GM21576 (cell line): ENCODE measurements at regions not wholly inside any gene's neighbourhood (a gene's known extent, or its start where the extent isn't known, plus 50 kb on each side); places are given as distances from the start of the nearest gene placed in this dataset.

Source experiments
- ATAC-seq: cut with Tn5 transposase; IDR thresholded peaks from one replicate; pipeline ENCODE4 v1.9.1; 2021; ENCODE audit warnings: mild to moderate bottlenecking, moderate library complexity; ENCODE audit not compliant: unreplicated experiment

- ATAC-seq, result no peak
These were observed 686.2 kb downstream of the ADGRL2 start for GRCh38 chr1:82486969-82487368.

GRCh38 chr1:82486468-82486867 is 685.7 kb downstream of the ADGRL2 start:
- no peak for ATAC-seq

GRCh38 chr1:82485591-82486369 is 685.0 kb downstream of the ADGRL2 start:
- ATAC-seq, result no peak

DNA sequence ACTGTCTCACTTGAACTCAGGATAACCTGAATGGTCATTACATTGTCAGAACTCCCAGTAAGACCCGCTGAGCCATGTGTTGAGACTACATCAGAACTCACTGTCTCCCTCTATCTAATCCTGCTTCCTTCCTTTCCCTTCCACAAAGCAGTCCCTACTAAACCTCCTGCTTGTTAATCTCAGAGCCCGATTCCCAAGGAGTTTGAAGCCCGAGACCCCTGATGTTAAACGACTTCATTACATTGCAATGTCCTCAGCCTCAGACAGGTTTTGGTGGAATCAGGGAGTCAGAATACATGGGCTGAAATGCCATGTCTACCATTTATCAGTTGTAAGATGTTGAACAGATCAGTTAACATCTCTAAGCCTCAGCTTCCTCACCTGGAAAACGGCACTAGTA is 682.4 kb downstream of the ADGRL2 start:
- no peak for ATAC-seq

DNA sequence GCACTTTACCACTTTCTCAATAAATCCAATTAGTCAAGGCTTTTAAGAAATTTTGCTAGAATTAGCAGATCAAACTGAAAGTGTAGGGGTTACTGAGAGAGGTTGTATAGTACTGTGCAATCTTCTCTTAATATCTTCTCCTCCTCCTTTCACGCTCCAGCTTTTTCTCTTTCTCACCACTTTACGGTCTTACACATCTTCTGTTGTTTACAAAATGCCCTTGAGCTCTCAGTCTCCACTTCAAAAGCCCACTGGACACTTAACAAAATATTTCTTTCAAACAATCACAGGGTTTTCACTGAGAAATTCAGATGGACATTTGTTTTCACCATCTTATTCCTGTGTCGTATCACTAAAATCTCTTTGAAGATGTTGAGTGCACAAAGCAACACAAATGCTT is 678.2 kb downstream of the ADGRL2 start:
- no peak for ATAC-seq

GRCh38 chr1:82472489-82473131 is 671.9 kb downstream of the ADGRL2 start:
- no peak for ATAC-seq

GRCh38 chr1:82466891-82467290 is 666.2 kb downstream of the ADGRL2 start:
- no peak for ATAC-seq

DNA sequence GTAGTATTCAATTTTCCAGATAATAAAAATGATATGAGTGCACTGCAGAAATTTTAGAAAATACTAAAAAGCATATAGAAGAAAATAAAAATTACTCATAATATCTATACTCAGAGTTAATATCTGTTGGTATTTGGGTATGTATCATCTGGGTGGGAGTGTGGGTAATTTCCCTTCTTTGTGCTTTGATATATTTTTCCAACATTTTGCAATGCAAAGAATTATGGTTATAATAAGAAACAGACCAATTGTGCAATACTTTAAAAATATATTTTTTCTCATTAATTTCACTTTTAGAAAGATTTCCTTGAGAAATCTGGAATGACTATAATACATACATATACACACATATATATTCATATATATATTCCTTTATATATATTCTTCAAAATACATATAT is 665.7 kb downstream of the ADGRL2 start:
- ATAC-seq, result no peak

DNA sequence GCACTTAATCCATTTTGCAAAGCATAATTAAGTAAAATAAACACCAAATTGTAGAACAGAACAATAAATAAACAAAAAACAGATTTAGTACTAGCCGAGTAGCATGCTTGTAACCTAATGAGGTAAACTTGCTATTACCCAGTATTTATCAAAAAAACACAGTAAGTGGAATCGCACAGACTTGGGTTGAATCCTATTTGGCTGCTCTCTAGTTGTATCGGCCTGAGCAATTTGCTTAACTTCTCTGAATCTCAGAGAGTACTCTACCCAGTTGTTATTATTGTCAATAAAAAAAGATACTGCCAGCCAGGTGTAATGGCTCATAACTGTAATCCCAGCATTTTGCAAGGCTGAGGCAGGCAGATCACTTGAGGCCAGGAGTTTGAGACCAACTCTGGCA is 664.3 kb downstream of the ADGRL2 start:
- ATAC-seq, result no peak

- ATAC-seq, result no peak
These were observed 663.7 kb downstream of the ADGRL2 start for GRCh38 chr1:82464362-82465001.

- no peak for ATAC-seq
These were observed 663.2 kb downstream of the ADGRL2 start for GRCh38 chr1:82463951-82464350.

DNA sequence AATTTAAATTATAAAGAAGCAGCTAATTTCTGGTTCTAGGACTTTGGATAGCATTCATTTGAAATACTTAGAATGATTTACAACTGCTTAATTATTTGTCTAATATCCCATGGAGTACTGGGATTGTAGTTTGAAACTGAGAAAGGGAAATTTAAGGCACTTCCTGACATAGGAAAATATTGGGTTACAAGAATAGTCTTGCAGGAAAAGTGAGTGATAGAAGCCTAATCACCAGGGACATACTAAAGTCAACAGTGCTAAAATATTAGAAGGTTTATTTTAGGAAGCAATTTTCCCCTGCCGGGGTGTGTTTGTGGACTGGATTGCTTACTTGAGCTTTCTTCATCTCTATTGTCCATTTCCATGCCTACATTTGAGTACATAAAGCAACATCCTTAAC is 661.6 kb downstream of the ADGRL2 start:
- ATAC-seq, result no peak

GRCh38 chr1:82455342-82455741 is 654.6 kb downstream of the ADGRL2 start:
- ATAC-seq, result no peak

GRCh38 chr1:82454431-82454830 is 653.7 kb downstream of the ADGRL2 start:
- ATAC-seq, result no peak

- no peak for ATAC-seq
These were observed 652.9 kb downstream of the ADGRL2 start for GRCh38 chr1:82453511-82454185.

DNA sequence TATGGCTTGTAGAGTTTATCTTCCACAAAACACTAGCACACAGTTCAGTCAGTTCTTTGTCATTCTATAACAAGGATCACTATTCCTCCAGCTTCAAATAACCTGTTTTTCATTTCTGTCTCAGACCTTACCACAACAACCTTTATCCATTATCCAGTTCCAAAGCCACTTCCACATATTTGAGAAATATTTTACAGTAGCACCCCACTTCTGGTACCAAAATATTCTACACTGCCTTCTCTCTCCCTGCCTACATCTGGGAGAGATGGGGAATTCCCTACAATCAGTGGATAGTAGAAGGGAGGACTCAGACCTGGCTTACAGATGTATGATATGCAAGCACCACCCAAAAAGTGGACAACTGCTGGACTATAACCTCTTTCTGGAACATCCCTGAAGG is 651.4 kb downstream of the ADGRL2 start:
- ATAC-seq, result no peak

GRCh38 chr1:82451191-82451590 is 650.5 kb downstream of the ADGRL2 start:
- ATAC-seq, result no peak

GRCh38 chr1:82449506-82450057 is 648.8 kb downstream of the ADGRL2 start:
- no peak for ATAC-seq

DNA sequence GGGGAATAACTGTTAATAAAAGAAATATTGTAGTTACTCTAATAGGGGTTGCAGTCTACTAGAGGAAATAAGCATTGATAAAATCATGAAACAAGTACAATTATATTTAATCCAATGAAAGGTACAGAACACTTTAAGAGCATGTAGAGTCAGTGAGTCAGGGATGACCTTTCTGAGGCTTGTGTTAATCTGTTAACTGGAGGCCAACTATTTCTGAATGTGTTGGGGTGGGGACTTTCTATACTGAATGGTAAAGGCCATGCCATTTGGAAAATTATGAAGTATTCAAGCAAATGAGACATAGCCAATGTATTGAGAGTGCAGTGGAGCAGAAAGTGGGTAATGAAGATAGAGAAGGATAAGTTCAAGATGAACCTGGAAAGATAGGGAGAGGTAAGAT is 646.2 kb downstream of the ADGRL2 start:
- no peak for ATAC-seq

DNA sequence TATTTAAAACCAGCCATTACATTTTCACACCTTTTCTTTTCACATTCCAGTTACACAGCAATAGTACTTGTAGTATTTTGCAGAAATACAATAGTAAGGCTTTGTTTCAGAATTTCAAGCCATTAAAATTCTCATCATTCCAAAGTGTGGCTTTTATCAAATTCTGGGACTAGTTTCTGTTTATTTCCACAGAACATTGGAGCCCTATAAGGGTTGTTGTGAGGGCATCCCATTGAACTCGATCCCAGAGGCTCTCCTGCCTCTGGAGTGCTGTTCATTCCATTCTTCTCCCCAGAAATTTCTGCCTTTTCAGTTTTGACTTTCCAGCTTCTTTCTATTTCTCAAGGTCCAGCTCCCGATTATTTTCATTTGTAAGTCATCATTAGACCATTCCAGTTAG is 645.5 kb downstream of the ADGRL2 start:
- ATAC-seq, result no peak

GRCh38 chr1:82445827-82446226 is 645.1 kb downstream of the ADGRL2 start:
- ATAC-seq, result no peak
